ENCODE measurements at regions not wholly inside any gene's neighbourhood (a gene's known extent, or its start where the extent isn't known, plus 50 kb on each side); places are given as distances from the start of the nearest gene placed in this dataset.

DNA sequence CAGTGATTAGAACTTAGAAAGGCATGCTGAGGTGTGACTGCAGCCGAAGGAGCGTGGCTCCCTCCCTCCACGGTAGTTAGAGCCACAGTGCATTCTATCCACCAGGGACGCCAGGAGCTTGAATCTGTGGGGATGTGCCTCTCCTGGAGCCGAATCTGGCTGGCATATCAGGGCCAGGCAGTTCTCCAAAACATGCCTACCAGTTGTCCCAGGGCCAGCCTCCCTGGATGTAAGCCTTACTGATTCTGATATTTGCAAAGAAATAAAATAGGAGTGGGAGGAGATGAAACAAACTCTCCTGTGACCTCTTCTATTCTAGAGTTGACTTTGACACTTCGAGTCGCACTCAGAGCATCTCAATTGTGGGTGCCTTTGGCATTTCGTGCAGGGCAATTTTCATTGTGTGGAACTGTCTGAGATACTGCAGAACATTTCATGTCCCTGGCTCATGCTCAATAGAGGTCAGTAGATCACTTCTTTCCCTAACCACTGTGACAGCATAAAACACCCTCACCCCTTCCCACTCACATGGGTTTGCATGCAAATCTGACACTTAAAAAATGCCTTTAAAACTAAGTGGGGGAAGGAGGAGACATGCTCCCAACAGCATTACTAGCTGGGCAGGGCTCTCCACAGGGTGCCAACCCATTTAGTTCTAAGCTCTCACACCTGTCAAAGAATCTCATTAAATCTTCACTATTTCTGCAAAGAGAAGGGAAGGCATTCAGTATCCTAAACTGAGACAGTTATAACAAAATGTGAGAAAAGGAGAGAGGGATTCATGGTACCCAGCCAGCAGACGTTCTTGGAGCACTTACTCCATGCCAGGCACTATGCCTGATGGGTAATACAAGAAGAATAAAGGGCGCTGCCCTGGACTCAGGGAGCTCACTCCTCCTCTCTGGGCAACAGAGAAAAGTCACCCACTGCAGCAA lies 378.9 kb downstream of the PREX1 start (continued):
- TF ChIP-seq, protein P1, sequence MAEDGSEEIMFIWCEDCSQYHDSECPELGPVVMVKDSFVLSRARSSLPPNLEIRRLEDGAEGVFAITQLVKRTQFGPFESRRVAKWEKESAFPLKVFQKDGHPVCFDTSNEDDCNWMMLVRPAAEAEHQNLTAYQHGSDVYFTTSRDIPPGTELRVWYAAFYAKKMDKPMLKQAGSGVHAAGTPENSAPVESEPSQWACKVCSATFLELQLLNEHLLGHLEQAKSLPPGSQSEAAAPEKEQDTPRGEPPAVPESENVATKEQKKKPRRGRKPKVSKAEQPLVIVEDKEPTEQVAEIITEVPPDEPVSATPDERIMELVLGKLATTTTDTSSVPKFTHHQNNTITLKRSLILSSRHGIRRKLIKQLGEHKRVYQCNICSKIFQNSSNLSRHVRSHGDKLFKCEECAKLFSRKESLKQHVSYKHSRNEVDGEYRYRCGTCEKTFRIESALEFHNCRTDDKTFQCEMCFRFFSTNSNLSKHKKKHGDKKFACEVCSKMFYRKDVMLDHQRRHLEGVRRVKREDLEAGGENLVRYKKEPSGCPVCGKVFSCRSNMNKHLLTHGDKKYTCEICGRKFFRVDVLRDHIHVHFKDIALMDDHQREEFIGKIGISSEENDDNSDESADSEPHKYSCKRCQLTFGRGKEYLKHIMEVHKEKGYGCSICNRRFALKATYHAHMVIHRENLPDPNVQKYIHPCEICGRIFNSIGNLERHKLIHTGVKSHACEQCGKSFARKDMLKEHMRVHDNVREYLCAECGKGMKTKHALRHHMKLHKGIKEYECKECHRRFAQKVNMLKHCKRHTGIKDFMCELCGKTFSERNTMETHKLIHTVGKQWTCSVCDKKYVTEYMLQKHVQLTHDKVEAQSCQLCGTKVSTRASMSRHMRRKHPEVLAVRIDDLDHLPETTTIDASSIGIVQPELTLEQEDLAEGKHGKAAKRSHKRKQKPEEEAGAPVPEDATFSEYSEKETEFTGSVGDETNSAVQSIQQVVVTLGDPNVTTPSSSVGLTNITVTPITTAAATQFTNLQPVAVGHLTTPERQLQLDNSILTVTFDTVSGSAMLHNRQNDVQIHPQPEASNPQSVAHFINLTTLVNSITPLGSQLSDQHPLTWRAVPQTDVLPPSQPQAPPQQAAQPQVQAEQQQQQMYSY (CRISPR knock-in tag; IDR thresholded peaks at IDR 0.05), result no peak
- no peak for TF ChIP-seq TCF7 (CRISPR knock-in tag; IDR thresholded peaks at IDR 0.05; ENCODE audit: low read depth)
- TF ChIP-seq ELF4 (CRISPR knock-in tag; IDR thresholded peaks at IDR 0.05; ENCODE audit: low read depth), result no peak
- no peak for TF ChIP-seq ZNF317 (CRISPR knock-in tag; IDR thresholded peaks at IDR 0.05; ENCODE audit: borderline replicate concordance, low read depth)
- no peak for TF ChIP-seq HMGA2 (CRISPR knock-in tag; IDR thresholded peaks at IDR 0.05)
- no peak for TF ChIP-seq GABPB1 (CRISPR knock-in tag; IDR thresholded peaks at IDR 0.05)
- TF ChIP-seq, protein P2, sequence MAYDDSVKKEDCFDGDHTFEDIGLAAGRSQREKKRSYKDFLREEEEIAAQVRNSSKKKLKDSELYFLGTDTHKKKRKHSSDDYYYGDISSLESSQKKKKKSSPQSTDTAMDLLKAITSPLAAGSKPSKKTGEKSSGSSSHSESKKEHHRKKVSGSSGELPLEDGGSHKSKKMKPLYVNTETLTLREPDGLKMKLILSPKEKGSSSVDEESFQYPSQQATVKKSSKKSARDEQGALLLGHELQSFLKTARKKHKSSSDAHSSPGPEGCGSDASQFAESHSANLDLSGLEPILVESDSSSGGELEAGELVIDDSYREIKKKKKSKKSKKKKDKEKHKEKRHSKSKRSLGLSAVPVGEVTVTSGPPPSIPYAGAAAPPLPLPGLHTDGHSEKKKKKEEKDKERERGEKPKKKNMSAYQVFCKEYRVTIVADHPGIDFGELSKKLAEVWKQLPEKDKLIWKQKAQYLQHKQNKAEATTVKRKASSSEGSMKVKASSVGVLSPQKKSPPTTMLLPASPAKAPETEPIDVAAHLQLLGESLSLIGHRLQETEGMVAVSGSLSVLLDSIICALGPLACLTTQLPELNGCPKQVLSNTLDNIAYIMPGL (CRISPR knock-in tag; IDR thresholded peaks at IDR 0.05), result no peak
- no peak for TF ChIP-seq TEAD4 (CRISPR knock-in tag; IDR thresholded peaks at IDR 0.05)
- TF ChIP-seq, protein P3, sequence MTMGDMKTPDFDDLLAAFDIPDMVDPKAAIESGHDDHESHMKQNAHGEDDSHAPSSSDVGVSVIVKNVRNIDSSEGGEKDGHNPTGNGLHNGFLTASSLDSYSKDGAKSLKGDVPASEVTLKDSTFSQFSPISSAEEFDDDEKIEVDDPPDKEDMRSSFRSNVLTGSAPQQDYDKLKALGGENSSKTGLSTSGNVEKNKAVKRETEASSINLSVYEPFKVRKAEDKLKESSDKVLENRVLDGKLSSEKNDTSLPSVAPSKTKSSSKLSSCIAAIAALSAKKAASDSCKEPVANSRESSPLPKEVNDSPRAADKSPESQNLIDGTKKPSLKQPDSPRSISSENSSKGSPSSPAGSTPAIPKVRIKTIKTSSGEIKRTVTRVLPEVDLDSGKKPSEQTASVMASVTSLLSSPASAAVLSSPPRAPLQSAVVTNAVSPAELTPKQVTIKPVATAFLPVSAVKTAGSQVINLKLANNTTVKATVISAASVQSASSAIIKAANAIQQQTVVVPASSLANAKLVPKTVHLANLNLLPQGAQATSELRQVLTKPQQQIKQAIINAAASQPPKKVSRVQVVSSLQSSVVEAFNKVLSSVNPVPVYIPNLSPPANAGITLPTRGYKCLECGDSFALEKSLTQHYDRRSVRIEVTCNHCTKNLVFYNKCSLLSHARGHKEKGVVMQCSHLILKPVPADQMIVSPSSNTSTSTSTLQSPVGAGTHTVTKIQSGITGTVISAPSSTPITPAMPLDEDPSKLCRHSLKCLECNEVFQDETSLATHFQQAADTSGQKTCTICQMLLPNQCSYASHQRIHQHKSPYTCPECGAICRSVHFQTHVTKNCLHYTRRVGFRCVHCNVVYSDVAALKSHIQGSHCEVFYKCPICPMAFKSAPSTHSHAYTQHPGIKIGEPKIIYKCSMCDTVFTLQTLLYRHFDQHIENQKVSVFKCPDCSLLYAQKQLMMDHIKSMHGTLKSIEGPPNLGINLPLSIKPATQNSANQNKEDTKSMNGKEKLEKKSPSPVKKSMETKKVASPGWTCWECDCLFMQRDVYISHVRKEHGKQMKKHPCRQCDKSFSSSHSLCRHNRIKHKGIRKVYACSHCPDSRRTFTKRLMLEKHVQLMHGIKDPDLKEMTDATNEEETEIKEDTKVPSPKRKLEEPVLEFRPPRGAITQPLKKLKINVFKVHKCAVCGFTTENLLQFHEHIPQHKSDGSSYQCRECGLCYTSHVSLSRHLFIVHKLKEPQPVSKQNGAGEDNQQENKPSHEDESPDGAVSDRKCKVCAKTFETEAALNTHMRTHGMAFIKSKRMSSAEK (CRISPR knock-in tag; IDR thresholded peaks at IDR 0.05; ENCODE audit: borderline replicate concordance), result no peak
- no peak for TF ChIP-seq TP53 (CRISPR knock-in tag; IDR thresholded peaks at IDR 0.05)

DNA sequence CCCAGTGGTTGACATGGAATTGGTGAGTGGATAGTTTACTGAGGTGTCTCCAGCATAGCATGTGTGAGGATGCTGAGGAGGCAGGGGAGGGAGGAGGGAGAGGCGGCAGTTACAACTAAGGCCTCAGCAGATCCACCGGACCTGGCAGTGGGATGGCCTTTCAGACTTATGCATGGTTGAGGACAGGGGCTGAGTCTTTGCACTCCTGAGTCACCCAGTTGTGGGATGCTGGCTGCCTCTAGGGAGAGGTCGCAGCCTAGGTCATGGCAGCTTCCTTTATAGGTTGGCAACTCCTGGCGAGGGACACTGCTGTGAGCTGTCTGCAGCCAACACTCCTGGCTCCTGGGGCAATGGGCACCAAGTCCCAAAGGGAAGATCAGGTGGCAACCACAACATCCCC lies 380.3 kb downstream of the PREX1 start:
- Mint-ChIP-seq H3K4me1 (no peaks in the 10 kb centered on the region), H3K9me3 (peaks cover 24% of the 10 kb centered on the region), H3K27ac (no peak overlapping the region), H3K4me3 (no peak overlapping the region), H3K27me3 (ENCODE audit: low read depth) (no peaks in the 10 kb centered on the region; the same call in 1 of the 2 replicates), H3K36me3 (peaks cover 8% of the 10 kb centered on the region)
- ChIA-PET POLR2A (no interaction called here), CTCF (no interaction called here)
- TF ChIP-seq RELA (CRISPR knock-in tag; IDR thresholded peaks at IDR 0.05; ENCODE audit: borderline replicate concordance) (no peak), ZNF423 (CRISPR knock-in tag; IDR thresholded peaks at IDR 0.05) (no peak), TEAD1 (CRISPR knock-in tag; IDR thresholded peaks at IDR 0.05) (no peak), ELF4 (CRISPR knock-in tag; IDR thresholded peaks at IDR 0.05; ENCODE audit: low read depth) (no peak), ZNF121 (CRISPR knock-in tag; IDR thresholded peaks at IDR 0.05) (no peak), RORB (CRISPR knock-in tag; IDR thresholded peaks at IDR 0.05) (no peak), IRF2 (CRISPR knock-in tag; IDR thresholded peaks at IDR 0.05; ENCODE audit: borderline replicate concordance, low read depth) (no peak), CREB1 (CRISPR knock-in tag; IDR thresholded peaks at IDR 0.05) (no peak), TCF7 (CRISPR knock-in tag; IDR thresholded peaks at IDR 0.05; ENCODE audit: low read depth) (no peak), EMX1 (CRISPR knock-in tag; IDR thresholded peaks at IDR 0.05) (no peak)
- TF ChIP-seq, protein P4, sequence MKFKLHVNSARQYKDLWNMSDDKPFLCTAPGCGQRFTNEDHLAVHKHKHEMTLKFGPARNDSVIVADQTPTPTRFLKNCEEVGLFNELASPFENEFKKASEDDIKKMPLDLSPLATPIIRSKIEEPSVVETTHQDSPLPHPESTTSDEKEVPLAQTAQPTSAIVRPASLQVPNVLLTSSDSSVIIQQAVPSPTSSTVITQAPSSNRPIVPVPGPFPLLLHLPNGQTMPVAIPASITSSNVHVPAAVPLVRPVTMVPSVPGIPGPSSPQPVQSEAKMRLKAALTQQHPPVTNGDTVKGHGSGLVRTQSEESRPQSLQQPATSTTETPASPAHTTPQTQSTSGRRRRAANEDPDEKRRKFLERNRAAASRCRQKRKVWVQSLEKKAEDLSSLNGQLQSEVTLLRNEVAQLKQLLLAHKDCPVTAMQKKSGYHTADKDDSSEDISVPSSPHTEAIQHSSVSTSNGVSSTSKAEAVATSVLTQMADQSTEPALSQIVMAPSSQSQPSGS (CRISPR knock-in tag; IDR thresholded peaks at IDR 0.05; ENCODE audit: borderline replicate concordance, low read depth), result no peak
- TF ChIP-seq, protein P5, sequence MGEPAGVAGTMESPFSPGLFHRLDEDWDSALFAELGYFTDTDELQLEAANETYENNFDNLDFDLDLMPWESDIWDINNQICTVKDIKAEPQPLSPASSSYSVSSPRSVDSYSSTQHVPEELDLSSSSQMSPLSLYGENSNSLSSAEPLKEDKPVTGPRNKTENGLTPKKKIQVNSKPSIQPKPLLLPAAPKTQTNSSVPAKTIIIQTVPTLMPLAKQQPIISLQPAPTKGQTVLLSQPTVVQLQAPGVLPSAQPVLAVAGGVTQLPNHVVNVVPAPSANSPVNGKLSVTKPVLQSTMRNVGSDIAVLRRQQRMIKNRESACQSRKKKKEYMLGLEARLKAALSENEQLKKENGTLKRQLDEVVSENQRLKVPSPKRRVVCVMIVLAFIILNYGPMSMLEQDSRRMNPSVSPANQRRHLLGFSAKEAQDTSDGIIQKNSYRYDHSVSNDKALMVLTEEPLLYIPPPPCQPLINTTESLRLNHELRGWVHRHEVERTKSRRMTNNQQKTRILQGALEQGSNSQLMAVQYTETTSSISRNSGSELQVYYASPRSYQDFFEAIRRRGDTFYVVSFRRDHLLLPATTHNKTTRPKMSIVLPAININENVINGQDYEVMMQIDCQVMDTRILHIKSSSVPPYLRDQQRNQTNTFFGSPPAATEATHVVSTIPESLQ (CRISPR knock-in tag; IDR thresholded peaks at IDR 0.05), result no peak
- TF ChIP-seq, protein P6, sequence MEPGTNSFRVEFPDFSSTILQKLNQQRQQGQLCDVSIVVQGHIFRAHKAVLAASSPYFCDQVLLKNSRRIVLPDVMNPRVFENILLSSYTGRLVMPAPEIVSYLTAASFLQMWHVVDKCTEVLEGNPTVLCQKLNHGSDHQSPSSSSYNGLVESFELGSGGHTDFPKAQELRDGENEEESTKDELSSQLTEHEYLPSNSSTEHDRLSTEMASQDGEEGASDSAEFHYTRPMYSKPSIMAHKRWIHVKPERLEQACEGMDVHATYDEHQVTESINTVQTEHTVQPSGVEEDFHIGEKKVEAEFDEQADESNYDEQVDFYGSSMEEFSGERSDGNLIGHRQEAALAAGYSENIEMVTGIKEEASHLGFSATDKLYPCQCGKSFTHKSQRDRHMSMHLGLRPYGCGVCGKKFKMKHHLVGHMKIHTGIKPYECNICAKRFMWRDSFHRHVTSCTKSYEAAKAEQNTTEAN (CRISPR knock-in tag; IDR thresholded peaks at IDR 0.05), result no peak
- ATAC-seq (no peak), DNase-seq (ENCODE audit: low spot score) (no peak)
